Activated effector memory CD4-positive, alpha-beta T cell treated with anti-CD3 and anti-CD28 coated beads, Interleukin-2, amount 50 U/mL, for 16 hours (primary cell): ENCODE measurements at regions not wholly inside any gene's neighbourhood (a gene's known extent, or its start where the extent isn't known, plus 50 kb on each side); places are given as distances from the start of the nearest gene placed in this dataset.

Experiments
- DNase-seq: peaks from one replicate; pipeline ENCODE4 v3.0.0-alpha.2; 2020

GRCh38 chr2:143901185-143901842 is 618.6 kb downstream of the ZEB2 start:
- no peak for DNase-seq

GRCh38 chr2:143899987-143900386 is 619.9 kb downstream of the ZEB2 start:
- DNase-seq = no peak

- no peak for DNase-seq
Measured at GRCh38 chr2:143893371-143893770, 626.5 kb downstream of the ZEB2 start.

- no peak for DNase-seq
Measured at GRCh38 chr2:143891879-143892308, 628.0 kb downstream of the ZEB2 start.

- DNase-seq = no peak
Measured at GRCh38 chr2:143890798-143891197, 629.1 kb downstream of the ZEB2 start.

- no peak for DNase-seq
Measured at GRCh38 chr2:143889216-143889615, 630.7 kb downstream of the ZEB2 start.

GRCh38 chr2:143885461-143885860 is 634.5 kb downstream of the ZEB2 start:
- no peak for DNase-seq

GRCh38 chr2:143881246-143881645 is 638.7 kb downstream of the ZEB2 start:
- DNase-seq = no peak

GRCh38 chr2:143877876-143878530 is 641.9 kb downstream of the ZEB2 start:
- DNase-seq = no peak

GRCh38 chr2:143877056-143877455 is 642.9 kb downstream of the ZEB2 start:
- DNase-seq = no peak

- no peak for DNase-seq
Measured at GRCh38 chr2:143875295-143876233, 644.4 kb downstream of the ZEB2 start.

GRCh38 chr2:143873886-143874285 is 646.0 kb downstream of the ZEB2 start:
- DNase-seq = no peak

GRCh38 chr2:143870696-143871095 is 649.2 kb downstream of the ZEB2 start:
- no peak for DNase-seq

- DNase-seq = no peak
Measured at GRCh38 chr2:143856978-143857377, 662.9 kb downstream of the ZEB2 start.

- no peak for DNase-seq
Measured at GRCh38 chr2:143852759-143853158, 667.2 kb downstream of the ZEB2 start.

- no peak for DNase-seq
Measured at GRCh38 chr2:143850084-143850483, 669.8 kb downstream of the ZEB2 start.

- DNase-seq = no peak
Measured at GRCh38 chr2:143847257-143847656, 672.7 kb downstream of the ZEB2 start.

GRCh38 chr2:143844986-143845385 is 674.9 kb downstream of the ZEB2 start:
- no peak for DNase-seq

GRCh38 chr2:143843686-143844085 is 676.2 kb downstream of the ZEB2 start:
- no peak for DNase-seq

GRCh38 chr2:143842836-143843235 is 677.1 kb downstream of the ZEB2 start:
- no peak for DNase-seq

GRCh38 chr2:143841935-143842334 is 678.0 kb downstream of the ZEB2 start:
- no peak for DNase-seq

GRCh38 chr2:143840601-143841000 is 679.3 kb downstream of the ZEB2 start:
- DNase-seq = no peak

- DNase-seq = no peak
Measured at GRCh38 chr2:143840194-143840593, 679.7 kb downstream of the ZEB2 start.

GRCh38 chr2:143839456-143839855 is 680.5 kb downstream of the ZEB2 start:
- no peak for DNase-seq
